ENCODE measurements at regions not wholly inside any gene's neighbourhood (a gene's known extent, or its start where the extent isn't known, plus 50 kb on each side); places are given as distances from the start of the nearest gene placed in this dataset.

DNA sequence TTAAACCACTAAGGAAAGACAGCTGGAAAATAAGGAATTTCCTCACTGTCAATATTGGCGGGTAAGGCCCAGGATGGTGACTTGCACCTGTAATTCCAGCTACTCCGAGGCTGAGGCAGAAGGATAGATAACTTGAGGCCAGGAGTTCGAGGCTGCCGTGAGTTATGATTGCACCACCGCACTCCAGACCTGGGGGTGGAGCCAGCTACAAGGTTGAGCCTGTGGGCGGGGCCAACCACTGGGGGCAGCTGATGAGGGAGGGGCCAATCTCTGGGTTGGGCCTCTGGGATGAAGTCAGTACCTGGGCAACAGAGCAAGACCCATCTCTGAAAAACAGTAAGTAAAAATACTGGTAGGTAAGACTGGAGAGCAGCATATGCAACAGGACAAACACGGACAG, 80.1 kb upstream of the ADO start:
- Histone ChIP-seq H3K27me3 (no peaks in the 10 kb centered on the region), H3K36me3 (no peaks in the 10 kb centered on the region), H3K9me3 (no peaks in the 10 kb centered on the region), H3K4me3 (no peak overlapping the region), H3K27ac (no peak overlapping the region), H3K4me1 (no peaks in the 10 kb centered on the region)
- no peak for DNase-seq
- no peak for TF ChIP-seq POLR2A (IDR thresholded peaks at IDR 0.05)
- TF ChIP-seq, protein P1, sequence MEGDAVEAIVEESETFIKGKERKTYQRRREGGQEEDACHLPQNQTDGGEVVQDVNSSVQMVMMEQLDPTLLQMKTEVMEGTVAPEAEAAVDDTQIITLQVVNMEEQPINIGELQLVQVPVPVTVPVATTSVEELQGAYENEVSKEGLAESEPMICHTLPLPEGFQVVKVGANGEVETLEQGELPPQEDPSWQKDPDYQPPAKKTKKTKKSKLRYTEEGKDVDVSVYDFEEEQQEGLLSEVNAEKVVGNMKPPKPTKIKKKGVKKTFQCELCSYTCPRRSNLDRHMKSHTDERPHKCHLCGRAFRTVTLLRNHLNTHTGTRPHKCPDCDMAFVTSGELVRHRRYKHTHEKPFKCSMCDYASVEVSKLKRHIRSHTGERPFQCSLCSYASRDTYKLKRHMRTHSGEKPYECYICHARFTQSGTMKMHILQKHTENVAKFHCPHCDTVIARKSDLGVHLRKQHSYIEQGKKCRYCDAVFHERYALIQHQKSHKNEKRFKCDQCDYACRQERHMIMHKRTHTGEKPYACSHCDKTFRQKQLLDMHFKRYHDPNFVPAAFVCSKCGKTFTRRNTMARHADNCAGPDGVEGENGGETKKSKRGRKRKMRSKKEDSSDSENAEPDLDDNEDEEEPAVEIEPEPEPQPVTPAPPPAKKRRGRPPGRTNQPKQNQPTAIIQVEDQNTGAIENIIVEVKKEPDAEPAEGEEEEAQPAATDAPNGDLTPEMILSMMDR (IDR thresholded peaks at IDR 0.05): no peak
- intact Hi-C loops (cut with DNase I; ENCODE audit: low total_unique reads): no loop called here

DNA sequence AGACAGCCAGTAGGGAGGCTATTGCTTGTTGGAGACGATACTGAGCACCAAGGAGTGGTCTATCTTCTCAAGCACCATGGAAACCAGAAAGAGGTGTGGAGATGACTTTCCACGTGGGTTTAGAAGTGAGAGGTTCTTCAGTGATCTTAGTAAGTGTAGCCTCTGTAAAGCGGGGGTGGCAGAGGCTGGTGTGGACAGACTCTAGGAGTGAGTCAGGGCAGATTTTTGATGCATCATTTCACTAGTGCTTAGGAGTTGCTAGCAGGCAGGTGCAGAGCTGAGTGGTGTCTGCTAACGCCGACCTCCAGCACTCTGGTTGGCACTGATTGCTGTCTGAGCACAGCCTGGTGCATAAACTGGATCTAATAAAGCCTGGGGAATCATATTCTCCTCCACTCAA, 78.4 kb upstream of the ADO start:
- Histone ChIP-seq H3K27ac (no peak overlapping the region), H3K36me3 (no peaks in the 10 kb centered on the region), H3K4me3 (no peak overlapping the region), H3K27me3 (no peaks in the 10 kb centered on the region), H3K4me1 (no peaks in the 10 kb centered on the region), H3K9me3 (no peaks in the 10 kb centered on the region)
- intact Hi-C loops (cut with DNase I; ENCODE audit: low total_unique reads): no loop called here
- TF ChIP-seq, protein P1 (IDR thresholded peaks at IDR 0.05): no peak
- TF ChIP-seq POLR2A (IDR thresholded peaks at IDR 0.05): no peak
- no peak for DNase-seq

DNA sequence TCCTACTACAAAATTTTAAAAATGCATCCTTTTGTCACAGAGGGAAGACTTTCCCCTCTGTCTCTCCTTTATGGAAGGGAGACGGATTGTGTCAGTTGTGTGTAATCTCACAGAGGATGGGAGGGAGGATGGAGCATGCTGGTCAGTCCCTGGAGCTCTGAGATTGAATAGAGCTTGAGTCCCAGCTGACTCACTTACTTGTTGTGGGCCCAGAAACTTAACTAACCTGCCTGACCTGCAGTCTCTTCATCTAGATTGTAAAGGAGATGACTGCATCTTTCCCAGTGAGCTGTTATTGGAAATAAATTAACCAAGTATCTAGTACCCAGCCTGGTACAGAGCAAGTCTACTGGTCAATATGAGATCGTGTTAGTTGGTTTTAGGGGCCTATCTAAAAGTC, 77.9 kb upstream of the ADO start:
- no peaks in the 10 kb centered on the region for H3K27me3 ChIP-seq
- no peak overlapping the region for H3K27ac ChIP-seq
- H3K4me3 ChIP-seq: no peak overlapping the region
- H3K36me3 ChIP-seq: no peaks in the 10 kb centered on the region
- intact Hi-C loops (cut with DNase I; ENCODE audit: low total_unique reads): no loop called here
- no peaks in the 10 kb centered on the region for H3K9me3 ChIP-seq
- DNase-seq: no peak
- no peak for TF ChIP-seq POLR2A (IDR thresholded peaks at IDR 0.05)
- TF ChIP-seq, protein P1 (IDR thresholded peaks at IDR 0.05): no peak
- no peaks in the 10 kb centered on the region for H3K4me1 ChIP-seq

DNA sequence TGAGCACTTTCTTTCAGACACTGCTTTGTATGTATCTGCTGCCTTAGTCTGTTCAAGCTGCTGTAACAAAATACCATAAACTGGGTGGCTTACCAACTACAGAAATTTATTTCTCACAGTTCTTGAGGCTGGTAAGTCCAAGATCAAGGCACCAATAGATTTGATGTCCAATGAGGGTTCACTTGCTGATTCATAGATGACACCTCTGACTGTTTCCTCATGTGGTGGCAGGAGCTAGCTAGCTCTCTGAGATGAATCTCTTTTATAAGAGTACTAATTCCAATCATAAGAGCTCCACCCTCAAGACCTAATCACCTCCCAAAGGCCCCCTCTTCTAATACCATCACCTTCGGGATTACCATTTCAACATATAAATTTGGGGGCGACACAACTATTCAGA, 76.6 kb upstream of the ADO start:
- Histone ChIP-seq H3K27ac (no peak overlapping the region), H3K4me1 (no peaks in the 10 kb centered on the region), H3K27me3 (no peaks in the 10 kb centered on the region), H3K4me3 (no peak overlapping the region), H3K36me3 (no peaks in the 10 kb centered on the region), H3K9me3 (no peaks in the 10 kb centered on the region)
- no peak for TF ChIP-seq POLR2A (IDR thresholded peaks at IDR 0.05)
- TF ChIP-seq, protein P1 (IDR thresholded peaks at IDR 0.05): no peak
- no peak for DNase-seq
- intact Hi-C loops (cut with DNase I; ENCODE audit: low total_unique reads): no loop called here

DNA sequence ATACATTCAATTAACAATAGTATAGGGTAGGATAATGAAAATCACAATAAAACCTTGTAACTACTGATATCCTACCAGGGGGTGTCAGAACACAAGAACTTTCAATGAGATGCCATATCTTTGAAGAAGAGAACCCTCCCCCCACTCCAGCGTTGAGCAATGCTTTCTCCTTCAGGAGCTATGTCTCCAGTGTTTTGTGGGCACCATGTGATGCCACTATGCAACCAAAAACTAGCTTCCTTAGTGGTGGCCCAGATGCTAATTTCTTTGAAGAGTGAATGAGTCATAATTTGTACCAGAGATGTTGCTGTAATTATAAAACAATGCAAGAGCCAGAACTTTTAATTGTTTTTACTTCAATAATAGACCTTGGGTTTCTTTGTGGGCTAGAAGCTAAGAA, 76.0 kb upstream of the ADO start:
- Histone ChIP-seq H3K36me3 (no peaks in the 10 kb centered on the region), H3K27me3 (no peaks in the 10 kb centered on the region), H3K9me3 (no peaks in the 10 kb centered on the region), H3K27ac (no peak overlapping the region), H3K4me3 (no peak overlapping the region), H3K4me1 (no peaks in the 10 kb centered on the region)
- intact Hi-C loops (cut with DNase I; ENCODE audit: low total_unique reads): no loop called here
- DNase-seq: no peak
- TF ChIP-seq POLR2A (IDR thresholded peaks at IDR 0.05): no peak
- TF ChIP-seq, protein P1 (IDR thresholded peaks at IDR 0.05): no peak
